HG02759 (cell line): ENCODE measurements at regions not wholly inside any gene's neighbourhood (a gene's known extent, or its start where the extent isn't known, plus 50 kb on each side); places are given as distances from the start of the nearest gene placed in this dataset.

ENCODE experiments used
- ATAC-seq: cut with Tn5 transposase; IDR thresholded peaks from one replicate; pipeline ENCODE4 v1.9.1; 2021; ENCODE audit warnings: mild to moderate bottlenecking, moderate library complexity; ENCODE audit not compliant: unreplicated experiment

GRCh38 chr2:129580001-129580400, 399.5 kb upstream of the RAB6C start:
- ATAC-seq: no peak

- ATAC-seq: no peak
Measured at GRCh38 chr2:129585760-129586159, 393.7 kb upstream of the RAB6C start.

GRCh38 chr2:129587426-129588064, 391.9 kb upstream of the RAB6C start:
- no peak for ATAC-seq

- no peak for ATAC-seq
Measured at GRCh38 chr2:129604560-129604959, 374.9 kb upstream of the RAB6C start.

GRCh38 chr2:129605646-129606045, 373.8 kb upstream of the RAB6C start:
- no peak for ATAC-seq

GRCh38 chr2:129606496-129607270, 372.8 kb upstream of the RAB6C start:
- ATAC-seq: no peak

GRCh38 chr2:129609224-129609623, 370.2 kb upstream of the RAB6C start:
- ATAC-seq: no peak

GRCh38 chr2:129610766-129611165, 368.7 kb upstream of the RAB6C start:
- ATAC-seq: no peak

- no peak for ATAC-seq
Measured at GRCh38 chr2:129611471-129611870, 368.0 kb upstream of the RAB6C start.

GRCh38 chr2:129619471-129619870, 360.0 kb upstream of the RAB6C start:
- ATAC-seq: no peak

- no peak for ATAC-seq
Measured at GRCh38 chr2:129620411-129620810, 359.1 kb upstream of the RAB6C start.

- no peak for ATAC-seq
Measured at GRCh38 chr2:129623783-129624182, 355.7 kb upstream of the RAB6C start.

- ATAC-seq: no peak
Measured at GRCh38 chr2:129627437-129627836, 352.0 kb upstream of the RAB6C start.

GRCh38 chr2:129636692-129637091, 342.8 kb upstream of the RAB6C start:
- ATAC-seq: no peak

GRCh38 chr2:129641371-129641770, 338.1 kb upstream of the RAB6C start:
- no peak for ATAC-seq

GRCh38 chr2:129642526-129643043, 336.9 kb upstream of the RAB6C start:
- no peak for ATAC-seq

GRCh38 chr2:129645335-129645734, 334.1 kb upstream of the RAB6C start:
- no peak for ATAC-seq

GRCh38 chr2:129646107-129646506, 333.4 kb upstream of the RAB6C start:
- ATAC-seq: no peak

GRCh38 chr2:129653246-129653645, 326.2 kb upstream of the RAB6C start:
- no peak for ATAC-seq

- no peak for ATAC-seq
Measured at GRCh38 chr2:129654331-129654730, 325.1 kb upstream of the RAB6C start.

- ATAC-seq: no peak
Measured at GRCh38 chr2:129656081-129656598, 323.3 kb upstream of the RAB6C start.

GRCh38 chr2:129658430-129658829, 321.0 kb upstream of the RAB6C start:
- no peak for ATAC-seq
